ENCODE measurements at regions not wholly inside any gene's neighbourhood (a gene's known extent, or its start where the extent isn't known, plus 50 kb on each side); places are given as distances from the start of the nearest gene placed in this dataset.

- TF ChIP-seq POLR2A (IDR thresholded peaks at IDR 0.05) (no peak), CTCF (IDR thresholded peaks at IDR 0.05) (peak in 1 of 3 experiments; percentile 10)
- H3K4me1 ChIP-seq = peaks cover 79% of the 10 kb centered on the region
- no peaks in the 10 kb centered on the region for H3K36me3 ChIP-seq
- H3K27ac ChIP-seq = no peak overlapping the region
- no peaks in the 10 kb centered on the region for H3K27me3 ChIP-seq
- intact Hi-C loops (cut with DNase I) = no loop called here
- no peak for DNase-seq (ENCODE audit: extremely low spot score in 2 of 2)
- H3K9me3 ChIP-seq = no peaks in the 10 kb centered on the region
- no peak overlapping the region for H3K4me3 ChIP-seq
These were observed 63.2 kb upstream of the PNMA1 start for GRCh38 chr14:73777420-73777819.

- Histone ChIP-seq H3K4me3 (no peak overlapping the region), H3K4me1 (peaks cover 82% of the 10 kb centered on the region), H3K27me3 (no peaks in the 10 kb centered on the region), H3K27ac (peak overlapping the region; percentile 35), H3K9me3 (no peaks in the 10 kb centered on the region), H3K36me3 (no peaks in the 10 kb centered on the region)
- TF ChIP-seq POLR2AphosphoS5 (IDR thresholded peaks at IDR 0.05; ENCODE audit: insufficient read depth in 1 of 2, low read depth in 1 of 2) = no peak
- TF ChIP-seq POLR2A (IDR thresholded peaks at IDR 0.05) = no peak
- no peak for TF ChIP-seq CTCF (IDR thresholded peaks at IDR 0.05)
- intact Hi-C loops (cut with DNase I) = no loop called here
- no peak for DNase-seq (ENCODE audit: extremely low spot score in 2 of 2)
These were observed 62.0 kb upstream of the PNMA1 start for GRCh38 chr14:73776194-73776537.

- intact Hi-C loops (cut with DNase I) = no loop called here
- Histone ChIP-seq H3K27ac (peak overlapping the region; percentile 35), H3K4me1 (peaks cover 84% of the 10 kb centered on the region), H3K9me3 (no peaks in the 10 kb centered on the region), H3K27me3 (no peaks in the 10 kb centered on the region), H3K36me3 (no peaks in the 10 kb centered on the region), H3K4me3 (no peak overlapping the region)
- TF ChIP-seq POLR2A (IDR thresholded peaks at IDR 0.05) = no peak
- no peak for TF ChIP-seq CTCF (IDR thresholded peaks at IDR 0.05)
- TF ChIP-seq POLR2AphosphoS5 (IDR thresholded peaks at IDR 0.05; ENCODE audit: insufficient read depth in 1 of 2, low read depth in 1 of 2) = no peak
- DNase-seq (ENCODE audit: extremely low spot score in 2 of 2) = no peak
These were observed 61.4 kb upstream of the PNMA1 start for GRCh38 chr14:73775339-73776193.

- H3K4me1 ChIP-seq = peaks cover 86% of the 10 kb centered on the region
- no peaks in the 10 kb centered on the region for H3K9me3 ChIP-seq
- H3K27me3 ChIP-seq = no peaks in the 10 kb centered on the region
- TF ChIP-seq POLR2AphosphoS5 (IDR thresholded peaks at IDR 0.05; ENCODE audit: insufficient read depth in 1 of 2, low read depth in 1 of 2) (no peak), CTCF (IDR thresholded peaks at IDR 0.05) (no peak), POLR2A (IDR thresholded peaks at IDR 0.05) (no peak)
- H3K27ac ChIP-seq = peak overlapping the region; percentile 35
- no peak for DNase-seq (ENCODE audit: extremely low spot score in 2 of 2)
- H3K36me3 ChIP-seq = no peaks in the 10 kb centered on the region
- H3K4me3 ChIP-seq = no peak overlapping the region
- intact Hi-C loops (cut with DNase I) = no loop called here
These were observed 60.5 kb upstream of the PNMA1 start for GRCh38 chr14:73774671-73775070.

- no peak for TF ChIP-seq POLR2AphosphoS5 (IDR thresholded peaks at IDR 0.05; ENCODE audit: insufficient read depth in 1 of 2, low read depth in 1 of 2)
- TF ChIP-seq CTCF (IDR thresholded peaks at IDR 0.05) = no peak
- no peak for TF ChIP-seq POLR2A (IDR thresholded peaks at IDR 0.05)
- no peaks in the 10 kb centered on the region for H3K9me3 ChIP-seq
- H3K4me3 ChIP-seq = no peak overlapping the region
- no peak overlapping the region for H3K27ac ChIP-seq
- no peaks in the 10 kb centered on the region for H3K27me3 ChIP-seq
- H3K36me3 ChIP-seq = no peaks in the 10 kb centered on the region
- intact Hi-C loops (cut with DNase I) = no loop called here
- H3K4me1 ChIP-seq = peaks cover 91% of the 10 kb centered on the region
- DNase-seq (ENCODE audit: extremely low spot score in 2 of 2) = no peak
These were observed 60.0 kb upstream of the PNMA1 start for GRCh38 chr14:73774241-73774570.

Data from vagina (tissue), 2 donors.